ENCODE measurements at regions not wholly inside any gene's neighbourhood (a gene's known extent, or its start where the extent isn't known, plus 50 kb on each side); places are given as distances from the start of the nearest gene placed in this dataset.

DNA sequence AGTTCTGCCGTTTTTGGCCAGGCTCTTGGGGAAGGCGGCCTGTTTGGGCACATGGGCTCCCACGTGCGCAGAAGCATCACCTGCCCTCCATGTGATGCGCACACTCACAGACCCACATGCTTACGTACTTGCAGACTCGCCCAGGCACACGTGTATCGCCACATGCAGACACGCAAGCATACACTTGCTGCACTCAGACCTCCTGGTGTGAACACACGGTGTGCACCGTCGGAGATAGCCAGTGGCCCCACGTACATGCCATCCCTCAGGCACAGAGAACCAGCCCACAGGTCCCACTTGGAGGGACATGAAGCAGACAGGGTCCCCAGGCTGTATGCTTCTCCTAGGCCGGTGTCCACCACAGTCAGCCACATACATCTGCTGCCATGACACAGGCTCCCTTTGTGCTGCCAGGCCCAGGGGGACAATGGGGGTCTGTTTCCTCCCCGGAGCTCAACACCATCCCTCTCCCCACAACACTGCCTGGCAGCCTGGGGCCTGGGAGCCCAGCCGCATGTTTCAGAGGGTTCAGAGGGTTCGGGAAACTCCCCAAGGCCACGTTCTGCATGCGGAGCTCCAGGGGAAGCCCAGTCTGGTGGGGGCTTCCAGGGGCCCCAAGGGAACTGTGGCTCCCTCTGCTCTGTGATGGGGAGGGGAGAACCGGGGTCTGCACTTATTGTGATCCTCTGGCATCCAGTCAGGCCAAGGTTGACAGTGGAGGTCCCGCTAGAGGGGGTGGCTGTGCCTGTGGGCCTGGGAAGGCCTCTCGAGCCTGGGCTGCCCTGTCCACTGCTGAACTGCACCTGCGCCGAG lies 208.1 kb upstream of the HAAO start:
- POLR2A ChIA-PET, result interaction anchor here (1.0 to 1.1 kb wide), 2 partner anchors 14 to 25 kb away, joined by 3 to 5 read pairs; no protein-coding TSS in a partner anchor
- no peak overlapping the region for H3K9ac ChIP-seq (ENCODE audit: control insufficient read depth, insufficient read depth, low read length)
- no peak for TF ChIP-seq ZZZ3 (IDR thresholded peaks at IDR 0.05; ENCODE audit: control insufficient read depth, insufficient read length, low read depth)
- TF ChIP-seq MLLT1 (IDR thresholded peaks at IDR 0.05), result peak; percentile 63; the same call in 1 of the 2 replicates
- 0 out of 2 replicates have a peak, but pooled peaks have one; percentile 28 for TF ChIP-seq BCL11A (IDR thresholded peaks at IDR 0.05; ENCODE audit: low read depth, low read length)
- no peak for TF ChIP-seq EZH2 (IDR thresholded peaks at IDR 0.05; ENCODE audit: borderline replicate concordance, control insufficient read depth, low read depth, low read length)
- TF ChIP-seq MEF2B (IDR thresholded peaks at IDR 0.05; ENCODE audit: partially characterized antibody, poor library complexity, severe bottlenecking), result peak; percentile 94
- no peak for TF ChIP-seq E2F8 (IDR thresholded peaks at IDR 0.05; ENCODE audit: low read depth, partially characterized antibody)
- TF ChIP-seq, protein P1, sequence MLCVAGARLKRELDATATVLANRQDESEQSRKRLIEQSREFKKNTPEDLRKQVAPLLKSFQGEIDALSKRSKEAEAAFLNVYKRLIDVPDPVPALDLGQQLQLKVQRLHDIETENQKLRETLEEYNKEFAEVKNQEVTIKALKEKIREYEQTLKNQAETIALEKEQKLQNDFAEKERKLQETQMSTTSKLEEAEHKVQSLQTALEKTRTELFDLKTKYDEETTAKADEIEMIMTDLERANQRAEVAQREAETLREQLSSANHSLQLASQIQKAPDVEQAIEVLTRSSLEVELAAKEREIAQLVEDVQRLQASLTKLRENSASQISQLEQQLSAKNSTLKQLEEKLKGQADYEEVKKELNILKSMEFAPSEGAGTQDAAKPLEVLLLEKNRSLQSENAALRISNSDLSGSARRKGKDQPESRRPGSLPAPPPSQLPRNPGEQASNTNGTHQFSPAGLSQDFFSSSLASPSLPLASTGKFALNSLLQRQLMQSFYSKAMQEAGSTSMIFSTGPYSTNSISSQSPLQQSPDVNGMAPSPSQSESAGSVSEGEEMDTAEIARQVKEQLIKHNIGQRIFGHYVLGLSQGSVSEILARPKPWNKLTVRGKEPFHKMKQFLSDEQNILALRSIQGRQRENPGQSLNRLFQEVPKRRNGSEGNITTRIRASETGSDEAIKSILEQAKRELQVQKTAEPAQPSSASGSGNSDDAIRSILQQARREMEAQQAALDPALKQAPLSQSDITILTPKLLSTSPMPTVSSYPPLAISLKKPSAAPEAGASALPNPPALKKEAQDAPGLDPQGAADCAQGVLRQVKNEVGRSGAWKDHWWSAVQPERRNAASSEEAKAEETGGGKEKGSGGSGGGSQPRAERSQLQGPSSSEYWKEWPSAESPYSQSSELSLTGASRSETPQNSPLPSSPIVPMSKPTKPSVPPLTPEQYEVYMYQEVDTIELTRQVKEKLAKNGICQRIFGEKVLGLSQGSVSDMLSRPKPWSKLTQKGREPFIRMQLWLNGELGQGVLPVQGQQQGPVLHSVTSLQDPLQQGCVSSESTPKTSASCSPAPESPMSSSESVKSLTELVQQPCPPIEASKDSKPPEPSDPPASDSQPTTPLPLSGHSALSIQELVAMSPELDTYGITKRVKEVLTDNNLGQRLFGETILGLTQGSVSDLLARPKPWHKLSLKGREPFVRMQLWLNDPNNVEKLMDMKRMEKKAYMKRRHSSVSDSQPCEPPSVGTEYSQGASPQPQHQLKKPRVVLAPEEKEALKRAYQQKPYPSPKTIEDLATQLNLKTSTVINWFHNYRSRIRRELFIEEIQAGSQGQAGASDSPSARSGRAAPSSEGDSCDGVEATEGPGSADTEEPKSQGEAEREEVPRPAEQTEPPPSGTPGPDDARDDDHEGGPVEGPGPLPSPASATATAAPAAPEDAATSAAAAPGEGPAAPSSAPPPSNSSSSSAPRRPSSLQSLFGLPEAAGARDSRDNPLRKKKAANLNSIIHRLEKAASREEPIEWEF (IDR thresholded peaks at IDR 0.05; ENCODE audit: insufficient replicate concordance, low read depth, low read length), result no peak
- TF ChIP-seq KAT2A (conservative IDR thresholded peaks at IDR 0.05; ENCODE audit: control insufficient read depth, low read depth, low read length), result no peak
- no peak for TF ChIP-seq ESRRA (IDR thresholded peaks at IDR 0.05; ENCODE audit: low read length)
- no peak for TF ChIP-seq MXI1 (IDR thresholded peaks at IDR 0.05; ENCODE audit: low read depth, low read length)
- no peak for TF ChIP-seq ZNF274 (IDR thresholded peaks at IDR 0.05; ENCODE audit: insufficient read depth, insufficient read length)

More for the DNA sequence above, 208.1 kb upstream of the HAAO start:
- H3K27me3 ChIP-seq (replicated peaks in 1 of 2; ENCODE audit: control insufficient read depth in 2 of 2, insufficient read depth in 2 of 2, low read length in 1 of 2), result no peaks in the 10 kb centered on the region
- intact Hi-C loops (cut with micrococcal nuclease; ENCODE audit: unreplicated experiment) (no loop called here), in situ Hi-C loops (cut with MboI) (no loop called here)
- H3K4me1 ChIP-seq (ENCODE audit: control insufficient read depth, insufficient read depth, low read length), result peaks cover 10% of the 10 kb centered on the region
- ChIA-PET RAD21 (ENCODE audit: unreplicated experiment) (interaction anchor here (0.6 to 1.1 kb wide), 2 partner anchors 22 to 24 kb away, joined by 3 read pairs; no protein-coding TSS in a partner anchor), SMC1A (ENCODE audit: uncharacterized antibody, unreplicated experiment) (interaction anchor here (1.1 kb wide), 1 partner anchor 13 kb away, joined by 3 read pairs; no protein-coding TSS in a partner anchor), CTCF (interaction anchor here (1.1 kb wide), 1 partner anchor 26 kb away, joined by 3 read pairs; no protein-coding TSS in a partner anchor)
- H3K27ac ChIP-seq (ENCODE audit: control insufficient read depth, insufficient read depth), result no peak overlapping the region
- no peaks in the 10 kb centered on the region for H3K79me2 ChIP-seq (ENCODE audit: control insufficient read depth, insufficient read depth, low read length)
- ATAC-seq (peak; percentile 95), DNase-seq (ENCODE audit: low read depth, low spot score) (no peak), FAIRE-seq (no peak)
- H3K4me3 ChIP-seq, result no peak overlapping the region
- no peaks in the 10 kb centered on the region for H3K36me3 ChIP-seq (ENCODE audit: control insufficient read depth in 2 of 2, insufficient read depth in 2 of 2, low read length in 1 of 2)
- no peaks in the 10 kb centered on the region for H4K20me1 ChIP-seq (ENCODE audit: control insufficient read depth, insufficient read depth)
- H3K4me2 ChIP-seq (ENCODE audit: control insufficient read depth, insufficient read depth), result 0 out of 2 replicates have a peak overlapping the region, but pooled peaks have one; percentile 27
- no TSS peak for BruUV-seq (replicated peaks)
- 58% methylated on average over 20 of the region's 25 CpGs for WGBS (ENCODE audit: insufficient coverage, insufficient replicate concordance, low lambda C conversion rate, missing lambda C conversion rate)
- H2AFZ ChIP-seq (ENCODE audit: control insufficient read depth, low read depth, low read length), result peak overlapping the region; percentile 30
- no peaks in the 10 kb centered on the region for H3K9me3 ChIP-seq (replicated peaks; ENCODE audit: control insufficient read depth, insufficient read depth, low read length)
